Fibroblast of mammary gland (primary cell): ENCODE measurements at regions not wholly inside any gene's neighbourhood (a gene's known extent, or its start where the extent isn't known, plus 50 kb on each side); places are given as distances from the start of the nearest gene placed in this dataset.
A peak's percentile ranks its signal among the peaks of the same experiment; 100 is the strongest.

Source experiments
- DNase-seq: peaks from one replicate; pipeline ENCODE4 v3.0.0-alpha.2; 2010; ENCODE audit warnings: low read depth
- H3K4me3 ChIP-seq: 2 replicates; pipeline ENCODE4 v1.5.1; 2011; ENCODE audit warnings: low read depth, mild to moderate bottlenecking, low read length, moderate library complexity; ENCODE audit not compliant: control insufficient read depth
- CTCF ChIP-seq: conservative IDR thresholded peaks from 2 replicates; pipeline ENCODE4 v1.5.1; 2011; ENCODE audit warnings: low read depth, low read length, inconsistent platforms; ENCODE audit not compliant: control insufficient read depth, insufficient read depth

GRCh38 chr13:80115616-80116015, 225.3 kb downstream of the SPRY2 start:
- no peak for TF ChIP-seq CTCF
- no peak for DNase-seq
- H3K4me3 ChIP-seq = no peak overlapping the region

GRCh38 chr13:80113714-80114454, 227.0 kb downstream of the SPRY2 start:
- DNase-seq = no peak
- no peak overlapping the region for H3K4me3 ChIP-seq
- no peak for TF ChIP-seq CTCF

GRCh38 chr13:80109303-80109702, 231.6 kb downstream of the SPRY2 start:
- TF ChIP-seq CTCF = no peak
- no peak overlapping the region for H3K4me3 ChIP-seq
- DNase-seq = no peak

- H3K4me3 ChIP-seq = no peak overlapping the region
Observed at GRCh38 chr13:80105350-80105749, 235.6 kb downstream of the SPRY2 start.

GRCh38 chr13:80101040-80101439, 239.9 kb downstream of the SPRY2 start:
- H3K4me3 ChIP-seq = no peak overlapping the region
- TF ChIP-seq CTCF = no peak

More at GRCh38 chr13:80105350-80105749, 235.6 kb downstream of the SPRY2 start:
- DNase-seq = no peak
- TF ChIP-seq CTCF = no peak

GRCh38 chr13:80100636-80101035, 240.3 kb downstream of the SPRY2 start:
- no peak for TF ChIP-seq CTCF
- peak; percentile 71 for DNase-seq
- H3K4me3 ChIP-seq = no peak overlapping the region

More at GRCh38 chr13:80101040-80101439, 239.9 kb downstream of the SPRY2 start:
- no peak for DNase-seq
